ENCODE measurements at regions not wholly inside any gene's neighbourhood (a gene's known extent, or its start where the extent isn't known, plus 50 kb on each side); places are given as distances from the start of the nearest gene placed in this dataset.

DNA sequence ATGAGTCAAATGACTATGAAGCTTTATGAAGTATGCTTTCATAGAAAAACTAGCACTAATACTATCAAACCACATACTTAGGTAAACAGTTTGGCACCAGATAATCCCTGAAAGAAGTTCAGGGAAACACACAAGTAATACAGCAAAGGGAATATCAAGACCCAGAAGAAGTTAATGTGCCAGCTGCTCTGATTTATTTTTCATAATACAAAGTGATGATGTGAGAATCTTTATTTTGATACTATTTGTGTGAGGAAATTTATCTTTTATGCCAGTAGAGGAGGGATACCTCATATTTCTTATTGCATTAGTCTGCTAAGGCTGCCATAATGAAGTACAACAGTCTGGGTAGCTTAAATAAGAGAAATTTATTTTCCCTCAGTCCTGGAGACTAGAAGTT lies 67.7 kb upstream of the ANO3 start:
- no peak for TF ChIP-seq TP53 (CRISPR knock-in tag; IDR thresholded peaks at IDR 0.05)
- TF ChIP-seq ZNF263 (CRISPR knock-in tag; IDR thresholded peaks at IDR 0.05; ENCODE audit: low read depth), result no peak
- no peak for TF ChIP-seq ZBTB21 (CRISPR knock-in tag; IDR thresholded peaks at IDR 0.05; ENCODE audit: borderline replicate concordance)
- TF ChIP-seq CREM (CRISPR knock-in tag; IDR thresholded peaks at IDR 0.05), result no peak
- TF ChIP-seq, protein P1, sequence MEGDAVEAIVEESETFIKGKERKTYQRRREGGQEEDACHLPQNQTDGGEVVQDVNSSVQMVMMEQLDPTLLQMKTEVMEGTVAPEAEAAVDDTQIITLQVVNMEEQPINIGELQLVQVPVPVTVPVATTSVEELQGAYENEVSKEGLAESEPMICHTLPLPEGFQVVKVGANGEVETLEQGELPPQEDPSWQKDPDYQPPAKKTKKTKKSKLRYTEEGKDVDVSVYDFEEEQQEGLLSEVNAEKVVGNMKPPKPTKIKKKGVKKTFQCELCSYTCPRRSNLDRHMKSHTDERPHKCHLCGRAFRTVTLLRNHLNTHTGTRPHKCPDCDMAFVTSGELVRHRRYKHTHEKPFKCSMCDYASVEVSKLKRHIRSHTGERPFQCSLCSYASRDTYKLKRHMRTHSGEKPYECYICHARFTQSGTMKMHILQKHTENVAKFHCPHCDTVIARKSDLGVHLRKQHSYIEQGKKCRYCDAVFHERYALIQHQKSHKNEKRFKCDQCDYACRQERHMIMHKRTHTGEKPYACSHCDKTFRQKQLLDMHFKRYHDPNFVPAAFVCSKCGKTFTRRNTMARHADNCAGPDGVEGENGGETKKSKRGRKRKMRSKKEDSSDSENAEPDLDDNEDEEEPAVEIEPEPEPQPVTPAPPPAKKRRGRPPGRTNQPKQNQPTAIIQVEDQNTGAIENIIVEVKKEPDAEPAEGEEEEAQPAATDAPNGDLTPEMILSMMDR (IDR thresholded peaks at IDR 0.05), result no peak
- TF ChIP-seq AFF4 (CRISPR knock-in tag; IDR thresholded peaks at IDR 0.05; ENCODE audit: borderline replicate concordance), result no peak
- TF ChIP-seq E2F4 (CRISPR knock-in tag; IDR thresholded peaks at IDR 0.05; ENCODE audit: borderline replicate concordance, low read depth), result no peak
- TF ChIP-seq PREB (CRISPR knock-in tag; IDR thresholded peaks at IDR 0.05; ENCODE audit: borderline replicate concordance), result no peak
- TF ChIP-seq ZNF416 (CRISPR knock-in tag; IDR thresholded peaks at IDR 0.05), result no peak
- no peak for TF ChIP-seq USF2 (CRISPR knock-in tag; IDR thresholded peaks at IDR 0.05)
- TF ChIP-seq, protein P2, sequence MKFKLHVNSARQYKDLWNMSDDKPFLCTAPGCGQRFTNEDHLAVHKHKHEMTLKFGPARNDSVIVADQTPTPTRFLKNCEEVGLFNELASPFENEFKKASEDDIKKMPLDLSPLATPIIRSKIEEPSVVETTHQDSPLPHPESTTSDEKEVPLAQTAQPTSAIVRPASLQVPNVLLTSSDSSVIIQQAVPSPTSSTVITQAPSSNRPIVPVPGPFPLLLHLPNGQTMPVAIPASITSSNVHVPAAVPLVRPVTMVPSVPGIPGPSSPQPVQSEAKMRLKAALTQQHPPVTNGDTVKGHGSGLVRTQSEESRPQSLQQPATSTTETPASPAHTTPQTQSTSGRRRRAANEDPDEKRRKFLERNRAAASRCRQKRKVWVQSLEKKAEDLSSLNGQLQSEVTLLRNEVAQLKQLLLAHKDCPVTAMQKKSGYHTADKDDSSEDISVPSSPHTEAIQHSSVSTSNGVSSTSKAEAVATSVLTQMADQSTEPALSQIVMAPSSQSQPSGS (CRISPR knock-in tag; IDR thresholded peaks at IDR 0.05; ENCODE audit: borderline replicate concordance, low read depth), result no peak
